HG02884 (cell line): ENCODE measurements at regions not wholly inside any gene's neighbourhood (a gene's known extent, or its start where the extent isn't known, plus 50 kb on each side); places are given as distances from the start of the nearest gene placed in this dataset.

Experiments
- ATAC-seq: cut with Tn5 transposase; IDR thresholded peaks from one replicate; pipeline ENCODE4 v1.9.1; 2021; ENCODE audit warnings: mild to moderate bottlenecking, moderate library complexity; ENCODE audit not compliant: unreplicated experiment

GRCh38 chr5:40390281-40391149, 289.2 kb upstream of the PTGER4 start:
- no peak for ATAC-seq

- no peak for ATAC-seq
Observed at GRCh38 chr5:40389591-40389990, 290.1 kb upstream of the PTGER4 start.

GRCh38 chr5:40386289-40386688, 293.4 kb upstream of the PTGER4 start:
- ATAC-seq = peak; percentile 78

GRCh38 chr5:40385544-40385943, 294.2 kb upstream of the PTGER4 start:
- ATAC-seq = no peak

- no peak for ATAC-seq
Observed at GRCh38 chr5:40384782-40385390, 294.8 kb upstream of the PTGER4 start.

GRCh38 chr5:40383749-40384651, 295.7 kb upstream of the PTGER4 start:
- ATAC-seq = no peak

GRCh38 chr5:40381676-40382363, 297.9 kb upstream of the PTGER4 start:
- no peak for ATAC-seq

GRCh38 chr5:40381016-40381415, 298.7 kb upstream of the PTGER4 start:
- ATAC-seq = no peak

GRCh38 chr5:40378396-40379177, 301.1 kb upstream of the PTGER4 start:
- ATAC-seq = peak; percentile 72

- no peak for ATAC-seq
Observed at GRCh38 chr5:40376566-40376965, 303.1 kb upstream of the PTGER4 start.

GRCh38 chr5:40374853-40375252, 304.9 kb upstream of the PTGER4 start:
- ATAC-seq = no peak

- ATAC-seq = no peak
Observed at GRCh38 chr5:40368200-40368599, 311.5 kb upstream of the PTGER4 start.

GRCh38 chr5:40367255-40367654, 312.5 kb upstream of the PTGER4 start:
- no peak for ATAC-seq

- ATAC-seq = peak; percentile 93
Observed at GRCh38 chr5:40365342-40366330, 314.1 kb upstream of the PTGER4 start.

GRCh38 chr5:40364441-40364840, 315.3 kb upstream of the PTGER4 start:
- no peak for ATAC-seq

GRCh38 chr5:40361378-40361777, 318.3 kb upstream of the PTGER4 start:
- no peak for ATAC-seq

GRCh38 chr5:40360685-40361084, 319.0 kb upstream of the PTGER4 start:
- no peak for ATAC-seq

- no peak for ATAC-seq
Observed at GRCh38 chr5:40359832-40360231, 319.9 kb upstream of the PTGER4 start.

- ATAC-seq = no peak
Observed at GRCh38 chr5:40359093-40359492, 320.6 kb upstream of the PTGER4 start.
